ENCODE measurements at regions not wholly inside any gene's neighbourhood (a gene's known extent, or its start where the extent isn't known, plus 50 kb on each side); places are given as distances from the start of the nearest gene placed in this dataset.

DNA sequence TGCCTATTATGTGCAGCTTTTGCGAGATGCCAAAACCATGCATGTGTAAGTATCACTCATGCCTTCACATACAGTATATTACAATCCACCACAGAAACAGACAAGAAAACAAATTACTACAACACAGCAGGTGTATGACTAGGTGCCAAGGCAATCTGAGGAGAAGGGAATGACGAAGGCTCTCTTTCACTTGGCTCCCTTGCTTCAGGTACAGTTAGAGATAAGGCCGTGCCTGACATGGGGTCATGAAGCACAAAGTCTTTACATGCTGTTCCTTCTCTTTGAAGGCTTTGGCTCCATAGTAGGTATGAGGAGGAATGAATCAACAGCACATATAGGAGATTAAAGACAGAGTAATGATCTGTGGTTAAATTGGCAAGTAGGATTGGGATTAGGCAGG, 65.2 kb upstream of the FSHB start:
- ChIA-PET CTCF (interaction anchor here (1.9 kb wide), 1 partner anchor 23 kb away, joined by 9 read pairs; no protein-coding TSS in a partner anchor), POLR2A (no interaction called here)
- no peak for DNase-seq (ENCODE audit: low read depth, low spot score)
- H3K4me3 ChIP-seq (ENCODE audit: low read depth, low read length) = no peak overlapping the region
- TF ChIP-seq, protein P1, sequence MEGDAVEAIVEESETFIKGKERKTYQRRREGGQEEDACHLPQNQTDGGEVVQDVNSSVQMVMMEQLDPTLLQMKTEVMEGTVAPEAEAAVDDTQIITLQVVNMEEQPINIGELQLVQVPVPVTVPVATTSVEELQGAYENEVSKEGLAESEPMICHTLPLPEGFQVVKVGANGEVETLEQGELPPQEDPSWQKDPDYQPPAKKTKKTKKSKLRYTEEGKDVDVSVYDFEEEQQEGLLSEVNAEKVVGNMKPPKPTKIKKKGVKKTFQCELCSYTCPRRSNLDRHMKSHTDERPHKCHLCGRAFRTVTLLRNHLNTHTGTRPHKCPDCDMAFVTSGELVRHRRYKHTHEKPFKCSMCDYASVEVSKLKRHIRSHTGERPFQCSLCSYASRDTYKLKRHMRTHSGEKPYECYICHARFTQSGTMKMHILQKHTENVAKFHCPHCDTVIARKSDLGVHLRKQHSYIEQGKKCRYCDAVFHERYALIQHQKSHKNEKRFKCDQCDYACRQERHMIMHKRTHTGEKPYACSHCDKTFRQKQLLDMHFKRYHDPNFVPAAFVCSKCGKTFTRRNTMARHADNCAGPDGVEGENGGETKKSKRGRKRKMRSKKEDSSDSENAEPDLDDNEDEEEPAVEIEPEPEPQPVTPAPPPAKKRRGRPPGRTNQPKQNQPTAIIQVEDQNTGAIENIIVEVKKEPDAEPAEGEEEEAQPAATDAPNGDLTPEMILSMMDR (IDR thresholded peaks at IDR 0.05; ENCODE audit: insufficient read depth, low read length, missing control alignments) = no peak

DNA sequence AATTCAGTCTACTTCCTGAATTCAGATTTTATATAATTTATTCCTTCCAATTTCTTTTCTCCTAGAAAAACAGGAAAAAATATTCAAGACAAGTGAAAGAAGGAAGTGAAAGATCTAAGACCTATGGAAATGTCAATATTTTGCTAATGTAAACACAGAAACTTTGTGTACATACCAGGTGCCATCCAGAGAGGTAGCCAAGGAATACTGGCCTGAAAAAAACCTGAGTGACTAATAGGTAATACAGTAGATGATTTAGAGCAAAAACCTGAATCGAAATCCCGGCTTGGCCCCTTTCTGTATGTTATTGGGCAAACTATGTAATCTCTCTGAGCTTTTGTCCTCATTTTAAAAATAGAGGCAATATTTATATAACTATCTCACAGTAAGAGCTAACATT, 59.2 kb upstream of the FSHB start:
- no peak for DNase-seq (ENCODE audit: low read depth, low spot score)
- H3K4me3 ChIP-seq (ENCODE audit: low read depth, low read length) = no peak overlapping the region
- POLR2A ChIA-PET = no interaction called here
- CTCF ChIA-PET = interaction anchor here (1.4 to 1.5 kb wide), 3 partner anchors 25 to 29 kb away, joined by 3 to 4 read pairs (median 3); no protein-coding TSS in a partner anchor
- TF ChIP-seq, protein P1 (IDR thresholded peaks at IDR 0.05; ENCODE audit: insufficient read depth, low read length, missing control alignments) = no peak

GRCh38 chr11:30172158-30172557, 58.7 kb upstream of the FSHB start:
- POLR2A ChIA-PET = no interaction called here
- no peak overlapping the region for H3K4me3 ChIP-seq (ENCODE audit: low read depth, low read length)
- CTCF ChIA-PET = interaction anchor here (1.4 to 1.5 kb wide), 2 partner anchors 28 to 29 kb away, joined by 3 read pairs; no protein-coding TSS in a partner anchor
- TF ChIP-seq, protein P1 (IDR thresholded peaks at IDR 0.05; ENCODE audit: insufficient read depth, low read length, missing control alignments) = no peak
- no peak for DNase-seq (ENCODE audit: low read depth, low spot score)

GRCh38 chr11:30172883-30173311, 57.9 kb upstream of the FSHB start:
- TF ChIP-seq, protein P1 (IDR thresholded peaks at IDR 0.05; ENCODE audit: insufficient read depth, low read length, missing control alignments) = no peak
- H3K4me3 ChIP-seq (ENCODE audit: low read depth, low read length) = no peak overlapping the region
- CTCF ChIA-PET = interaction anchor here (0.7 to 2.6 kb wide), 3 partner anchors 24 to 31 kb away, joined by 3 to 6 read pairs (median 5); no protein-coding TSS in a partner anchor
- POLR2A ChIA-PET = no interaction called here
- DNase-seq (ENCODE audit: low read depth, low spot score) = no peak

GRCh38 chr11:30174265-30175020, 56.4 kb upstream of the FSHB start:
- TF ChIP-seq, protein P1 (IDR thresholded peaks at IDR 0.05; ENCODE audit: insufficient read depth, low read length, missing control alignments) = no peak
- no peak overlapping the region for H3K4me3 ChIP-seq (ENCODE audit: low read depth, low read length)
- ChIA-PET CTCF (interaction anchor here (1.7 to 2.6 kb wide), 2 partner anchors 22 to 31 kb away, joined by 5 to 6 read pairs; no protein-coding TSS in a partner anchor), POLR2A (no interaction called here)
- no peak for DNase-seq (ENCODE audit: low read depth, low spot score)

Measured in AG04449 (cell line).